IPS DF 19.7 (cell line): ENCODE measurements at regions not wholly inside any gene's neighbourhood (a gene's known extent, or its start where the extent isn't known, plus 50 kb on each side); places are given as distances from the start of the nearest gene placed in this dataset.

Experiments used
- DNase-seq: peaks from one replicate; pipeline ENCODE4 v3.0.0-alpha.2; 2013; ENCODE audit warnings: low read depth, low spot score

- no peak for DNase-seq
Observed at GRCh38 chr12:61870658-61871484, 389.3 kb upstream of the USP15 start.

- no peak for DNase-seq
Observed at GRCh38 chr12:61871485-61871810, 388.8 kb upstream of the USP15 start.

DNA sequence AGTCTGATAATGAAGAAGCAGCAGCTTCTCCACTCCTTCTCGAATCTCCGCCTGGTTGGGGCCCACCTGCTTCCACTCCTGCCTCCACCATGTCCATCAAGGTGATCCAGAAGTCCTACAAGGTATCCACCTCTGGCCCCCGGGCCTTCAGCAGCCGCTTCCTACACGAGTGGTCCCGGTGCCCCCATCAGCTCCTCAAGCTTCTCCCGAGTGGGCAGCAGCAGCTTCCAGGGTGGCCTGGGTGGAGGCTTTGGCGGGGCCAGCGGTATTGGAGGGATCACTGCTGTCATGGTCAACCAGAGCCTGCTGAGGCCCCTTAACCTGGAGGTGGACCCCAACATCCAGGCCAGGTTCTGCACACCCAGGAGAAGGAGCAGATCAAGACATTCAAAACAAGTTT is 381.0 kb upstream of the USP15 start:
- DNase-seq = no peak

DNA sequence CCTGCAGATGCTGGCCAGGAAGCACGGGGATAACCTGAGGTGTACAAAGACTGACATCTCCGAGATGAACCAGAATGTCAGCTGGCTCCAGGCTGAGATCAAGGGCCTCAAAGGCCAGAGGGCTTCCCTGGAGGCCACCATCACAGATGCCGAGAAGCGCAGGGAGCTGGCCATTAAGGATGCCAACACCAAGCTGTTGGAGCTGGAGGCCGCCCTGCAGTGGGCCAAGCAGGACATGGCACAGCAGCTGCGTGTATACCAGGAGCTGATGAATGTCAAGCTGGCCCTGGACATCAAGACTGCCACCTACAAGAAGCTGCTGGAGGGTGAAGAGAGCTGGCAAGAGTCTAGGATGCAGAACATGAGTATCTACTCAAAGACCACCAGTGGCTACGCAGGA is 380.0 kb upstream of the USP15 start:
- no peak for DNase-seq

GRCh38 chr12:61891632-61892031 is 368.6 kb upstream of the USP15 start:
- no peak for DNase-seq

GRCh38 chr12:61894168-61894567 is 366.0 kb upstream of the USP15 start:
- DNase-seq = no peak

GRCh38 chr12:61896436-61896835 is 363.8 kb upstream of the USP15 start:
- no peak for DNase-seq

DNA sequence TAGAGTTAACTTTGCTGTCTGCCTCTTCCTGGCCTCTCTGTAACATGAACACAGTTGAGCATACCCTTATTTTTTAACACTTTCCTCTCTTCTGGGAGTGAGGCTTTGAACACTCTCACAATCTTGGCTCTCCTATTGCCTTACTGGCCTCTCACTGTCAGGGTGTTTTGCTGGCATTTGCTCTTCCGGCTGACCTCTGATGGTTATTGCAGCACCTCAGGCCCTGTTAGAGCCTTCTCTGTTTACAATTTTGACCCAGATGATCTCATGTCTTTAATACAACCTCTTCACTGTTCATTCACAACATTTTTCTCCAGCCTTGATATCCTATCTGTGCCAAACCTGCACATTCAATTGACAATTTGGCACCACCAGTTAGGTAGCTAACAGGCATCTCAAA is 357.8 kb upstream of the USP15 start:
- no peak for DNase-seq

- DNase-seq = no peak
Observed at GRCh38 chr12:61911113-61911512, 349.1 kb upstream of the USP15 start.

- no peak for DNase-seq
Observed at GRCh38 chr12:61915420-61915819, 344.8 kb upstream of the USP15 start.

GRCh38 chr12:61916831-61917230 is 343.4 kb upstream of the USP15 start:
- no peak for DNase-seq

GRCh38 chr12:61919686-61920085 is 340.5 kb upstream of the USP15 start:
- no peak for DNase-seq

- DNase-seq = no peak
Observed at GRCh38 chr12:61920230-61920629, 340.0 kb upstream of the USP15 start.

DNA sequence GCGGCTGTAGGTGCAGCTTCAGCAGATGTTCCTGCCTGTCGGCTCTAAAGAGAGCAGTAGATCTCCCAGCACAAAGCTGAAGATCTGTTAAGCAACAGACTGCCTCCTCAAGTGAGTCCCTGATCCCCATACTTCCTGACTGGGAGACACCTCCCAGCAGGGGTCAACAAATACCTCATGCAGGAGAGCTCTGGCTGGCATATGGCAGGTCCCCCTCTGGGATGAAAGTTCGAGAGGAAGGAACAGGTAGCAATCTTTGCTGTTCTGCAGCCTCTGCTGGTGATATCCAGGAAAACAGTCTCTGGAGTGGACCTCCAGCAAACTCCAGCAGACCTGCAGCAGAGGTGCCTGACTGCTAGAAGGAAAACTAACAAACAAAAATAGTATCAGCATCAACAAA is 337.1 kb upstream of the USP15 start:
- no peak for DNase-seq

- no peak for DNase-seq
Observed at GRCh38 chr12:61934564-61934963, 325.6 kb upstream of the USP15 start.

- DNase-seq = no peak
Observed at GRCh38 chr12:61939977-61940376, 320.2 kb upstream of the USP15 start.

DNA sequence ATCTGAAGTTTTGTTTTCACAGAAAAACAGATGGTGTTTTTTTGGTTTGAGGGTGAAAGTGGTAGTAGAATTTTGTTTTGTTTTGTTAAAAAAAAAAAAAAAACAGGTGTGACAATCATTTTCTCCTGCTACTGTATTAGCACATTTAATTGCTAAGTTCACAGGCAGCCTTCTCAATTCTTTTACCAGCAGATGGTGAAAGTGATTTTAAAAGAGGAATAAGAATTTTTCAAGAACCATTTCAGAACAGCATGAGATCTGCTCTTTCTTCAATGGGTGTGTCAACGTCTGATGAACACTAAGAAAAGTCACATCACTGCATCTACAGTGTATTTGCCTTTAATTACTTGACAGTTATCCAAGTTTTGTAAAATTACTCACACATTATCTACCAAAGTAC is 303.7 kb upstream of the USP15 start:
- no peak for DNase-seq

DNA sequence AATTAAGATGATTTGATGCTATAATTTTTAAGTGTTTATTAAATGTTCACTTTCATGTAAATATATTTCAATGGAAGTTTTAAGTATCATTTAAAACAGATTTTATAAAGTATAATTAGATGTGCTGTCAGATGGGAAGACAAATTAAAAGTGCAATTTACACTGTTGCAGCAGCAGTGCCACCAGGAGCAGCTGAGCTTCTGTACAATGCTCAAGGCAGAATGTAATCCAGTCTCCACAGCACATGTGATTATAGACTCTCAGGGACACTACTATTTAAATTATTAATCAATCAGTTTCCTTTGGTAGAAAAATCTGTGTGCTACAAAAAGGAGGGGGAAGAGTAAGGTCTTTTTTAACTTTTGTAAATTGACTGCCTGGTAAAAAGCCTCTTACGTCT is 285.7 kb upstream of the USP15 start:
- DNase-seq = no peak

- DNase-seq = no peak
Observed at GRCh38 chr12:61985830-61986229, 274.4 kb upstream of the USP15 start.

GRCh38 chr12:61987173-61987572 is 273.0 kb upstream of the USP15 start:
- DNase-seq = no peak

DNA sequence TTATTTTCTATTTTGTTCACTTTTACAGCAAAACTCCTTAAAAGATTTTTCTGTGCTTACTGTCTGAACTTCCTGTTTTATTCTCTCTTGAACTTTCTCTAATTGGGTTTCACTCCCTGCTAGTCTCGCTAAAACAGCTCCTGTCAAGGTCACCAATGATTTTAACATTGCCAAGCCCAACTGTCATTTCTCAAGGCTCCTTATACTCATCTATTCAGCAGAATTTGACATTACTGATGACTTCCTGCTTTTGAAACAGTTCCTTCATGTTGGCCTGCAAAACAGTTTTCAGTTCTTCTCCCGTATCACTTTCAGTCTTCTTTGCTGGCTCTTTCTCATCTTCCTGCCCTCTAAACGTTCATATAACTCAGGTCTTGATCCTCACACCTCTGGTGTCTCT is 268.5 kb upstream of the USP15 start:
- DNase-seq = no peak

GRCh38 chr12:61993734-61994345 is 266.4 kb upstream of the USP15 start:
- DNase-seq = peak; percentile 30

GRCh38 chr12:61996717-61997116 is 263.5 kb upstream of the USP15 start:
- no peak for DNase-seq

- no peak for DNase-seq
Observed at GRCh38 chr12:61998791-61999190, 261.4 kb upstream of the USP15 start.
